ENCODE measurements at regions not wholly inside any gene's neighbourhood (a gene's known extent, or its start where the extent isn't known, plus 50 kb on each side); places are given as distances from the start of the nearest gene placed in this dataset.

- H3K9me3 ChIP-seq (ENCODE audit: control insufficient read depth in 1 of 2, insufficient read depth in 1 of 2, low read length in 2 of 2), result peaks cover 21 to 25% of the 10 kb centered on the region in 2 experiments
Measured at GRCh38 chr5:68612972-68613371, 397.4 kb downstream of the PIK3R1 start.

GRCh38 chr5:68618501-68618900 is 402.9 kb downstream of the PIK3R1 start:
- Histone ChIP-seq H3K27me3 (ENCODE audit: control insufficient read depth in 1 of 2, insufficient read depth in 2 of 2, low read length in 2 of 2) (no peaks in the 10 kb centered on the region), H3K36me3 (ENCODE audit: insufficient read depth, low read length) (no peaks in the 10 kb centered on the region), H3K4me3 (ENCODE audit: low read length) (no peak overlapping the region), H3K9me3 (ENCODE audit: control insufficient read depth in 1 of 2, insufficient read depth in 1 of 2, low read length in 2 of 2) (peaks cover 0 to 5% of the 10 kb centered on the region in 2 experiments), H3K4me1 (ENCODE audit: insufficient read depth, low read length) (no peaks in the 10 kb centered on the region), H3K27ac (ENCODE audit: low read depth in 1 of 2, low read length in 2 of 2) (no peak overlapping the region)
- ChIA-PET POLR2A (no interaction called here), CTCF (no interaction called here)
- no peak for DNase-seq
- TF ChIP-seq CTCF (IDR thresholded peaks at IDR 0.05), result no peak
- Mint-ChIP-seq H3K4me1 (ENCODE audit: low read depth) (no peaks in the 10 kb centered on the region), H3K27ac (no peak overlapping the region), H3K9me3 (peaks cover 5% of the 10 kb centered on the region), H3K36me3 (ENCODE audit: low read depth) (peaks cover 4% of the 10 kb centered on the region), H3K27me3 (peaks cover 4% of the 10 kb centered on the region), H3K4me3 (no peak overlapping the region)
- intact Hi-C loops (cut with DNase I, micrococcal nuclease), result no loop called here
- no peak for ATAC-seq (ENCODE audit: poor library complexity)

More at GRCh38 chr5:68612972-68613371, 397.4 kb downstream of the PIK3R1 start:
- peaks cover 31% of the 10 kb centered on the region for H3K9me3 Mint-ChIP-seq
- Histone ChIP-seq H3K4me3 (ENCODE audit: low read length) (no peak overlapping the region), H3K27ac (ENCODE audit: low read depth in 1 of 2, low read length in 2 of 2) (no peak overlapping the region), H3K36me3 (ENCODE audit: insufficient read depth, low read length) (no peaks in the 10 kb centered on the region), H3K4me1 (ENCODE audit: insufficient read depth, low read length) (no peaks in the 10 kb centered on the region), H3K27me3 (ENCODE audit: control insufficient read depth in 1 of 2, insufficient read depth in 2 of 2, low read length in 2 of 2) (no peaks in the 10 kb centered on the region)
- H3K27ac Mint-ChIP-seq, result no peak overlapping the region
- peaks cover 4% of the 10 kb centered on the region for H3K27me3 Mint-ChIP-seq
- no peaks in the 10 kb centered on the region for H3K4me1 Mint-ChIP-seq (ENCODE audit: low read depth)
- DNase-seq, result no peak
- no peak for ATAC-seq (ENCODE audit: poor library complexity)
- H3K4me3 Mint-ChIP-seq, result no peak overlapping the region
- ChIA-PET POLR2A (no interaction called here), CTCF (no interaction called here)
- no peak for TF ChIP-seq CTCF (IDR thresholded peaks at IDR 0.05)
- peaks cover 12% of the 10 kb centered on the region for H3K36me3 Mint-ChIP-seq (ENCODE audit: low read depth)
- intact Hi-C loops (cut with DNase I, micrococcal nuclease), result no loop called here

DNA sequence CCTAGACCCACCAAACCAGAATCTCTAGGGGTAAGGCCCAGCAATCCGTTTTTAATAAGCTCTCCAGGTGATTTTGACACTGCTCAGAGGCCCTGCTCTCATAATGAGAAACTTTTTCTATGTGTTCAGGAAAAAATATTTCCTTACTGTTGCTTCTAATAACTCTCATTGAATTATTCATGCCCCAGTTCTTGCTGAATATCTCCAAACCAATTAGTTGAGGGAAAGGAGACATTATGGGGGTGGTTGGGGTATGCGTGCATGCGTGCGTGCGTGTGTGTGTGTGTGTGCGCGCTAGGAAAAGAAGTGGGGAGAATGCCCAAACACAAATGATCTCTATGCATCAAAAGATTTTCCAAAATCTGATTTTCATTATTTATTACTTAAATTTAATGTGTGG is 411.4 kb downstream of the PIK3R1 start:
- no peak overlapping the region for H3K4me3 Mint-ChIP-seq
- Histone ChIP-seq H3K4me3 (ENCODE audit: low read length) (no peak overlapping the region), H3K36me3 (ENCODE audit: insufficient read depth, low read length) (no peaks in the 10 kb centered on the region), H3K27ac (ENCODE audit: low read depth in 1 of 2, low read length in 2 of 2) (no peak overlapping the region), H3K27me3 (ENCODE audit: control insufficient read depth in 1 of 2, insufficient read depth in 2 of 2, low read length in 2 of 2) (no peaks in the 10 kb centered on the region), H3K9me3 (ENCODE audit: control insufficient read depth in 1 of 2, insufficient read depth in 1 of 2, low read length in 2 of 2) (no peaks in the 10 kb centered on the region), H3K4me1 (ENCODE audit: insufficient read depth, low read length) (no peaks in the 10 kb centered on the region)
- no peaks in the 10 kb centered on the region for H3K36me3 Mint-ChIP-seq (ENCODE audit: low read depth)
- H3K9me3 Mint-ChIP-seq, result no peaks in the 10 kb centered on the region
- H3K27ac Mint-ChIP-seq, result no peak overlapping the region
- no peak for DNase-seq
- CTCF ChIA-PET, result no interaction called here
- H3K4me1 Mint-ChIP-seq (ENCODE audit: low read depth), result no peaks in the 10 kb centered on the region
- TF ChIP-seq CTCF (IDR thresholded peaks at IDR 0.05), result no peak
- intact Hi-C loops (cut with DNase I, micrococcal nuclease), result no loop called here
- no peaks in the 10 kb centered on the region for H3K27me3 Mint-ChIP-seq
- no peak for ATAC-seq (ENCODE audit: poor library complexity)
- POLR2A ChIA-PET, result no interaction called here

All from CD4-positive, alpha-beta T cell (primary cell).